HepG2 (cell line): ENCODE measurements at regions not wholly inside any gene's neighbourhood (a gene's known extent, or its start where the extent isn't known, plus 50 kb on each side); places are given as distances from the start of the nearest gene placed in this dataset.

Source experiments
- ATAC-seq: fragments of 200-7000 bp; cut with Tn5 transposase; 3 replicates; pipeline ENCODE4 v1.9.1; 2020; ENCODE audit warnings: mild to moderate bottlenecking, moderate library complexity
- BruUV-seq: library from RNA; stranded (reverse); fragments of 400-500 nt; replicated peaks from 2 replicates; lab custom pipeline; 2021; lab: Mats Ljungman, UMichigan
- CTCF ChIA-PET: fragments of 300-600 bp; formaldehyde crosslinking; extraction: SDS; loops from one replicate; lab custom pipeline; 2021; ENCODE audit warnings: low total read pairs, inconsistent platforms, low intra/inter-chr PET ratio; lab: Yijun Ruan, JAX
- POLR2A ChIA-PET: fragments of 350-600 bp; sonication (Branson Sonifier 250); formaldehyde crosslinking; loops from one replicate; lab custom pipeline; 2020; ENCODE audit warnings: antibody characterized with exemption, inconsistent platforms; lab: Yijun Ruan, JAX
- DNase-seq: peaks from one replicate; pipeline ENCODE4 v3.0.0-alpha.2; 2015; ENCODE audit warnings: low spot score
- FAIRE-seq: peaks from 3 replicates; lab custom pipeline; 2011; peaks lifted over from hg19 to GRCh38; lab: Jason Lieb, UNC
- H2AFZ ChIP-seq: one replicate; pipeline ENCODE4 v1.6.1; 2011; ENCODE audit warnings: low read length, inconsistent platforms
- H3K27ac ChIP-seq: fragments of 300-600 bp; 3 replicates; pipeline ENCODE4 v1.8.0; 2011; ENCODE audit warnings: mixed run types, mild to moderate bottlenecking, mixed read lengths, low read length, inconsistent platforms; ENCODE audit not compliant: insufficient read depth; ENCODE audit errors: extremely low read length
- H3K27me3 ChIP-seq, 2 experiments: fragments of 200-600 bp in 1 of 2; 2 replicates in 1 of 2; 3 replicates in 1 of 2; pipeline versions ENCODE4 v1.6.0 to v1.8.0; 2011; ENCODE audit warnings: low read length in 2 of 2, mild to moderate bottlenecking in 2 of 2, moderate library complexity in 2 of 2, inconsistent platforms in 1 of 2; ENCODE audit not compliant: insufficient read depth in 2 of 2, control insufficient read depth in 1 of 2
- H3K36me3 ChIP-seq, 2 experiments: fragments of 200-600 bp in 1 of 2; replicated peaks in 1 of 2; 2 replicates in 1 of 2; 3 replicates in 1 of 2; pipeline versions ENCODE4 v1.5.1 to v1.8.0; 2011; ENCODE audit warnings: low read length in 2 of 2, inconsistent platforms in 1 of 2; ENCODE audit not compliant: insufficient read depth in 2 of 2, control insufficient read depth in 1 of 2
- H3K4me1 ChIP-seq: 2 replicates; pipeline ENCODE4 v1.5.1; 2012; ENCODE audit warnings: low read length, inconsistent platforms; ENCODE audit not compliant: insufficient read depth
- H3K4me2 ChIP-seq: 2 replicates; pipeline ENCODE4 v1.6.0; 2011; ENCODE audit warnings: low read depth, low read length, inconsistent platforms
- H3K4me3 ChIP-seq, 3 experiments: fragments of 200-600 bp in 1 of 3; sonication (generic), shearing (Covaris generic) in 1 of 3; replicated peaks in 1 of 3; 2 replicates each; pipeline ENCODE4 v1.5.1; 2011 to 2016; ENCODE audit warnings: low read length in 3 of 3, inconsistent platforms in 2 of 3, low read depth in 2 of 3, mild to moderate bottlenecking in 2 of 3, control low read depth in 1 of 3, mixed read lengths in 1 of 3; ENCODE audit not compliant: insufficient read depth in 1 of 3
- H3K79me2 ChIP-seq: one replicate; pipeline ENCODE4 v1.6.1; 2011; ENCODE audit warnings: low read length, inconsistent platforms; ENCODE audit not compliant: insufficient read depth
- H3K9ac ChIP-seq: 2 replicates; pipeline ENCODE4 v1.6.0; 2011; ENCODE audit warnings: mild to moderate bottlenecking, low read depth, low read length, inconsistent platforms; ENCODE audit not compliant: insufficient read depth
- H3K9me3 ChIP-seq: 2 replicates; pipeline ENCODE4 v1.5.1; 2012; ENCODE audit warnings: mild to moderate bottlenecking, low read length
- H4K20me1 ChIP-seq: 2 replicates; pipeline ENCODE4 v1.6.0; 2011; ENCODE audit warnings: inconsistent platforms, mild to moderate bottlenecking, low read length, moderate library complexity; ENCODE audit not compliant: insufficient read depth
- AKAP8 ChIP-seq: sonication (generic); formaldehyde crosslinking; IDR thresholded peaks from 2 replicates; pipeline ENCODE4 v1.5.1; 2020; ENCODE audit warnings: mild to moderate bottlenecking, missing genetic modification reagents
- BHLHE40 ChIP-seq: IDR thresholded peaks from 2 replicates; pipeline ENCODE4 v1.6.1; 2011; ENCODE audit warnings: low read length, improper control_type of control experiment
- CHCHD3 ChIP-seq: sonication (generic); formaldehyde crosslinking; IDR thresholded peaks from 2 replicates; pipeline ENCODE4 v1.8.0; 2022; ENCODE audit warnings: mild to moderate bottlenecking, missing genetic modification reagents, moderate library complexity
- CHD2 ChIP-seq: IDR thresholded peaks from 2 replicates; pipeline ENCODE4 v1.6.1; 2011; ENCODE audit warnings: low read depth, low read length, improper control_type of control experiment
- DBP ChIP-seq: sonication (generic); formaldehyde crosslinking; IDR thresholded peaks from 2 replicates; pipeline ENCODE4 v1.4.0; 2020; ENCODE audit warnings: missing genetic modification reagents; ENCODE audit errors: not compliant biosample characterization
- HMG20A ChIP-seq: IDR thresholded peaks from 2 replicates; pipeline ENCODE4 v1.6.1; 2016; ENCODE audit warnings: borderline replicate concordance
- HNF4A ChIP-seq: sonication (generic); formaldehyde crosslinking; IDR thresholded peaks from 2 replicates; pipeline ENCODE4 v1.4.0; 2020; ENCODE audit warnings: missing genetic modification reagents
- KDM5A ChIP-seq: fragments of 200-600 bp; sonication (generic); IDR thresholded peaks from 2 replicates; pipeline ENCODE4 v1.7.0; 2018; ENCODE audit warnings: antibody characterized with exemption, mild to moderate bottlenecking, low read length, borderline replicate concordance
- MAX ChIP-seq: IDR thresholded peaks from 2 replicates; pipeline ENCODE4 v1.6.1; 2012; ENCODE audit warnings: inconsistent platforms
- MED8 ChIP-seq: sonication (generic); formaldehyde crosslinking; IDR thresholded peaks from 2 replicates; pipeline ENCODE4 v1.8.1; 2023; ENCODE audit warnings: mild to moderate bottlenecking, missing genetic modification reagents; ENCODE audit not compliant: insufficient replicate concordance
- NFKB2 ChIP-seq: sonication (generic); formaldehyde crosslinking; IDR thresholded peaks from 2 replicates; pipeline ENCODE4 v1.4.0; 2020; ENCODE audit warnings: missing genetic modification reagents, borderline replicate concordance
- NR2F6 ChIP-seq, 2 experiments: IDR thresholded peaks; 2 replicates each; pipeline ENCODE4 v1.6.1; 2016; ENCODE audit warnings: antibody characterized with exemption in 1 of 2, mild to moderate bottlenecking in 1 of 2
- NR3C1 ChIP-seq: sonication (generic); formaldehyde crosslinking; IDR thresholded peaks from 2 replicates; pipeline ENCODE4 v1.4.0; 2020; ENCODE audit warnings: missing genetic modification reagents
- SRY ChIP-seq: sonication (generic); formaldehyde crosslinking; IDR thresholded peaks from 2 replicates; pipeline ENCODE4 v1.8.0; 2022; ENCODE audit warnings: mild to moderate bottlenecking, missing genetic modification reagents
- ZGPAT ChIP-seq: IDR thresholded peaks from 2 replicates; pipeline ENCODE4 v1.6.1; 2016; ENCODE audit warnings: mild to moderate bottlenecking
- ZNF329 ChIP-seq: sonication (generic); formaldehyde crosslinking; IDR thresholded peaks from 2 replicates; pipeline ENCODE4 v1.9.0; 2021; ENCODE audit warnings: low read depth, mild to moderate bottlenecking, missing genetic modification reagents
- ZNF607 ChIP-seq: sonication (generic); formaldehyde crosslinking; IDR thresholded peaks from 2 replicates; pipeline ENCODE4 v1.5.1; 2020; ENCODE audit warnings: missing genetic modification reagents, mild to moderate bottlenecking, borderline replicate concordance
- ZNF841 ChIP-seq: sonication (generic); formaldehyde crosslinking; IDR thresholded peaks from 2 replicates; pipeline ENCODE4 v1.8.1; 2023; ENCODE audit warnings: missing genetic modification reagents, borderline replicate concordance
- WGBS: methylation state at CpG from one replicate; pipeline ENCODE4 v1.1.6; 2017; ENCODE audit warnings: low lambda C conversion rate; 5-methylcytosine and 5-hydroxymethylcytosine counted together
- in situ Hi-C: cut with HindIII; loops from 2 replicates; pipeline ENCODE4 v1.10.0; 2017; ENCODE audit warnings: low pct_unique_long_range_greater_than_20kb; ENCODE audit not compliant: extremely low pct_ligation_motif_present
- intact Hi-C: fragments of 100-400 bp; cut with micrococcal nuclease; formaldehyde crosslinking; loops from one replicate; pipeline ENCODE4 v1.10.0; 2022; ENCODE audit not compliant: unreplicated experiment
- TF ChIP-seq, protein P1 (sequence below): IDR thresholded peaks from 2 replicates; pipeline ENCODE4 v1.6.1; 2016; ENCODE audit warnings: low read depth, control low read depth
- TF ChIP-seq, protein P2 (sequence below): sonication (generic); formaldehyde crosslinking; IDR thresholded peaks from 2 replicates; pipeline ENCODE4 v1.5.0; 2020; ENCODE audit warnings: mild to moderate bottlenecking, missing genetic modification reagents

- TF ChIP-seq NFKB2: no peak
- TF ChIP-seq SRY (CRISPR knock-in tag): no peak
- no peak for TF ChIP-seq ZNF329 (CRISPR knock-in tag)
- TF ChIP-seq, protein P1, sequence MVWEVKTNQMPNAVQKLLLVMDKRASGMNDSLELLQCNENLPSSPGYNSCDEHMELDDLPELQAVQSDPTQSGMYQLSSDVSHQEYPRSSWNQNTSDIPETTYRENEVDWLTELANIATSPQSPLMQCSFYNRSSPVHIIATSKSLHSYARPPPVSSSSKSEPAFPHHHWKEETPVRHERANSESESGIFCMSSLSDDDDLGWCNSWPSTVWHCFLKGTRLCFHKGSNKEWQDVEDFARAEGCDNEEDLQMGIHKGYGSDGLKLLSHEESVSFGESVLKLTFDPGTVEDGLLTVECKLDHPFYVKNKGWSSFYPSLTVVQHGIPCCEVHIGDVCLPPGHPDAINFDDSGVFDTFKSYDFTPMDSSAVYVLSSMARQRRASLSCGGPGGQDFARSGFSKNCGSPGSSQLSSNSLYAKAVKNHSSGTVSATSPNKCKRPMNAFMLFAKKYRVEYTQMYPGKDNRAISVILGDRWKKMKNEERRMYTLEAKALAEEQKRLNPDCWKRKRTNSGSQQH (CRISPR knock-in tag): no peak
- no peak for TF ChIP-seq KDM5A
- TF ChIP-seq ZNF607 (CRISPR knock-in tag): no peak
These were observed 89.1 kb upstream of the NEDD4L start (continued) for GRCh38 chr18:57954935-57955334.

DNA sequence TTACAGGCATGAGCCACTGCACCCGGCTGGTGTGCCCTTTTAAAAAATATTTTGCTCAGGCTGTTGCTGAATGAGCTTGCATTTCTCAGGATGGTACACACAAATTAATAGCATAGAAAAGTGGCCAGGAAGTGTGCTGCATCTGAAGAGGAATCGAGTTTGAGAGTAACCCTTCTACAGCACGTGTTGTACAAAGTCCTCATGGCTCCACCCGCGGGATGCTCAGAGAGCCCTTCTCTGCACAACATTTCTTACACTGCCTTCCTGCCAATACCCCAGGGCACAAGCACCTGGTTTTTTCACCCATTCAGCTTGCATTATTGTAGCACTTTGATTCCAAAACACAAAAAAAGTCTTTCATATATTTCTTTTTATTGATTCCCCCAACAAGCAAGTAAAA lies 90.1 kb upstream of the NEDD4L start:
- ChIA-PET CTCF (no interaction called here), POLR2A (no interaction called here)
- DNase-seq (no peak), FAIRE-seq (no peak), ATAC-seq (peak; percentile 66)
- H3K27me3 ChIP-seq: peaks cover 0 to 1% of the 10 kb centered on the region in 2 experiments; a peak in 2 of 5 replicates
- WGBS: 33% methylated on average over 2 of the region's 5 CpGs
- no peaks in the 10 kb centered on the region for H3K36me3 ChIP-seq
- H3K27ac ChIP-seq: no peak overlapping the region
- no peak overlapping the region for H2AFZ ChIP-seq
- no TSS peak for BruUV-seq
- no peak overlapping the region for H3K4me2 ChIP-seq
- no peaks in the 10 kb centered on the region for H3K9me3 ChIP-seq
- H4K20me1 ChIP-seq: no peaks in the 10 kb centered on the region
- no peaks in the 10 kb centered on the region for H3K79me2 ChIP-seq
- intact Hi-C loops (no loop called here), in situ Hi-C loops (loop anchor here (10.0 kb wide), 3 partner anchors 171 to 541 kb away; no protein-coding TSS in a partner anchor)
- H3K9ac ChIP-seq: no peak overlapping the region
- H3K4me1 ChIP-seq: peaks cover 31% of the 10 kb centered on the region
- H3K4me3 ChIP-seq: no peak overlapping the region
- TF ChIP-seq, protein P2, sequence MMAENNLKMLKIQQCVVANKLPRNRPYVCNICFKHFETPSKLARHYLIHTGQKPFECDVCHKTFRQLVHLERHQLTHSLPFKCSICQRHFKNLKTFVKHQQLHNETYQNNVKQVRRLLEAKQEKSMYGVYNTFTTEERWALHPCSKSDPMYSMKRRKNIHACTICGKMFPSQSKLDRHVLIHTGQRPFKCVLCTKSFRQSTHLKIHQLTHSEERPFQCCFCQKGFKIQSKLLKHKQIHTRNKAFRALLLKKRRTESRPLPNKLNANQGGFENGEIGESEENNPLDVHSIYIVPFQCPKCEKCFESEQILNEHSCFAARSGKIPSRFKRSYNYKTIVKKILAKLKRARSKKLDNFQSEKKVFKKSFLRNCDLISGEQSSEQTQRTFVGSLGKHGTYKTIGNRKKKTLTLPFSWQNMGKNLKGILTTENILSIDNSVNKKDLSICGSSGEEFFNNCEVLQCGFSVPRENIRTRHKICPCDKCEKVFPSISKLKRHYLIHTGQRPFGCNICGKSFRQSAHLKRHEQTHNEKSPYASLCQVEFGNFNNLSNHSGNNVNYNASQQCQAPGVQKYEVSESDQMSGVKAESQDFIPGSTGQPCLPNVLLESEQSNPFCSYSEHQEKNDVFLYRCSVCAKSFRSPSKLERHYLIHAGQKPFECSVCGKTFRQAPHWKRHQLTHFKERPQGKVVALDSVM: no peak
- no peak for TF ChIP-seq CHCHD3 (CRISPR knock-in tag)
- no peak for TF ChIP-seq AKAP8 (CRISPR knock-in tag)
- no peak for TF ChIP-seq NR2F6 (IDR thresholded peaks at IDR 0.05)
- no peak for TF ChIP-seq NR2F6 (CRISPR knock-in tag; IDR thresholded peaks at IDR 0.05)
- TF ChIP-seq ZNF841 (CRISPR knock-in tag): no peak
- TF ChIP-seq DBP (CRISPR knock-in tag): no peak
- TF ChIP-seq MAX: peak; percentile 64
- TF ChIP-seq CHD2: no peak
- TF ChIP-seq ZGPAT (CRISPR knock-in tag): 0 out of 2 replicates have a peak, but pooled peaks have one; percentile 20
- TF ChIP-seq NR3C1 (CRISPR knock-in tag): no peak
- no peak for TF ChIP-seq MED8 (CRISPR knock-in tag)
- TF ChIP-seq HMG20A: no peak
- TF ChIP-seq BHLHE40: peak; percentile 59
- TF ChIP-seq HNF4A (CRISPR knock-in tag): peak; percentile 24; the same call in 1 of the 2 replicates
